22Rv1 (cell line): ENCODE measurements at regions not wholly inside any gene's neighbourhood (a gene's known extent, or its start where the extent isn't known, plus 50 kb on each side); places are given as distances from the start of the nearest gene placed in this dataset.
A peak's percentile ranks its signal among the peaks of the same experiment; 100 is the strongest.

Experiments
- H3K27ac ChIP-seq: fragments of 450-650 bp; 2 replicates; pipeline ENCODE4 v1.5.1; 2017
- ZFX ChIP-seq: fragments of 450-650 bp; IDR thresholded peaks from 2 replicates; pipeline ENCODE4 v1.6.1; 2017; ENCODE audit warnings: antibody characterized with exemption, borderline replicate concordance
- TF ChIP-seq, protein P1 (sequence below): fragments of 450-650 bp; IDR thresholded peaks from 2 replicates; pipeline ENCODE4 v1.5.1; 2017; ENCODE audit warnings: mild to moderate bottlenecking

- no peak for TF ChIP-seq ZFX
- TF ChIP-seq, protein P1, sequence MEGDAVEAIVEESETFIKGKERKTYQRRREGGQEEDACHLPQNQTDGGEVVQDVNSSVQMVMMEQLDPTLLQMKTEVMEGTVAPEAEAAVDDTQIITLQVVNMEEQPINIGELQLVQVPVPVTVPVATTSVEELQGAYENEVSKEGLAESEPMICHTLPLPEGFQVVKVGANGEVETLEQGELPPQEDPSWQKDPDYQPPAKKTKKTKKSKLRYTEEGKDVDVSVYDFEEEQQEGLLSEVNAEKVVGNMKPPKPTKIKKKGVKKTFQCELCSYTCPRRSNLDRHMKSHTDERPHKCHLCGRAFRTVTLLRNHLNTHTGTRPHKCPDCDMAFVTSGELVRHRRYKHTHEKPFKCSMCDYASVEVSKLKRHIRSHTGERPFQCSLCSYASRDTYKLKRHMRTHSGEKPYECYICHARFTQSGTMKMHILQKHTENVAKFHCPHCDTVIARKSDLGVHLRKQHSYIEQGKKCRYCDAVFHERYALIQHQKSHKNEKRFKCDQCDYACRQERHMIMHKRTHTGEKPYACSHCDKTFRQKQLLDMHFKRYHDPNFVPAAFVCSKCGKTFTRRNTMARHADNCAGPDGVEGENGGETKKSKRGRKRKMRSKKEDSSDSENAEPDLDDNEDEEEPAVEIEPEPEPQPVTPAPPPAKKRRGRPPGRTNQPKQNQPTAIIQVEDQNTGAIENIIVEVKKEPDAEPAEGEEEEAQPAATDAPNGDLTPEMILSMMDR, result no peak
Observed at GRCh38 chr1:218971156-218971555, 202.5 kb upstream of the LYPLAL1 start.

GRCh38 chr1:218980881-218981280 is 192.8 kb upstream of the LYPLAL1 start:
- H3K27ac ChIP-seq, result no peak overlapping the region
- TF ChIP-seq, protein P1, result no peak
- TF ChIP-seq ZFX, result no peak

More at GRCh38 chr1:218971156-218971555, 202.5 kb upstream of the LYPLAL1 start:
- H3K27ac ChIP-seq, result no peak overlapping the region

- TF ChIP-seq, protein P1, result no peak
- no peak for TF ChIP-seq ZFX
- H3K27ac ChIP-seq, result no peak overlapping the region
Observed at GRCh38 chr1:218982482-218982881, 191.2 kb upstream of the LYPLAL1 start.

GRCh38 chr1:218983433-218983832 is 190.2 kb upstream of the LYPLAL1 start:
- TF ChIP-seq ZFX, result no peak
- TF ChIP-seq, protein P1, result no peak
- H3K27ac ChIP-seq, result no peak overlapping the region

DNA sequence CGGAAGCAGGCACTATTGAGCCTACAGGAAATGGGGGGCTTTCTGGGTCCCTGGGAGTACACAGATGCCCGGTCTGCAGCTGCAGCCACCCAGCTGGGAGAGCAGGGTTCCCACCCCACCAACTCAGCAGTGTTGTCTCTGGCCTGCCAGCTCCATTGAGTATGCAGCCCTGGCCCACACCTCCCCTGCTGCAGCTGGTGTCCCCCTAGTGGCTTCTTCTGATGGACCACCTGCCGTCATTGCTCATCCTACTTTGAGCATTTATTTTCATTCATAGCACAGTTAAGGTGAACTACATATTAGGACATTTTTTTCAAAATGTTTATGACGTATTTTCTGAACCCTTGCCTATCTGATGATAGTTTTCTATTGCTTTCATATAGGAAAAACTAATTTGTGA is 189.8 kb upstream of the LYPLAL1 start:
- no peak overlapping the region for H3K27ac ChIP-seq
- TF ChIP-seq, protein P1, result peak; percentile 57
- TF ChIP-seq ZFX, result no peak

- no peak overlapping the region for H3K27ac ChIP-seq
- TF ChIP-seq, protein P1, result no peak
- TF ChIP-seq ZFX, result no peak
Observed at GRCh38 chr1:218985424-218985984, 188.2 kb upstream of the LYPLAL1 start.

GRCh38 chr1:218986816-218987215 is 186.9 kb upstream of the LYPLAL1 start:
- TF ChIP-seq, protein P1, result no peak
- no peak for TF ChIP-seq ZFX
- no peak overlapping the region for H3K27ac ChIP-seq
